ENCODE measurements at regions not wholly inside any gene's neighbourhood (a gene's known extent, or its start where the extent isn't known, plus 50 kb on each side); places are given as distances from the start of the nearest gene placed in this dataset.

- Mint-ChIP-seq H3K4me1 (ENCODE audit: low read depth) (no peaks in the 10 kb centered on the region), H3K36me3 (ENCODE audit: low read depth) (no peaks in the 10 kb centered on the region), H3K9me3 (ENCODE audit: low read depth) (no peaks in the 10 kb centered on the region), H3K4me3 (ENCODE audit: unreplicated experiment) (no peak overlapping the region), H3K27me3 (ENCODE audit: low read depth) (peaks cover 12% of the 10 kb centered on the region), H3K27ac (ENCODE audit: unreplicated experiment) (no peak overlapping the region)
- no peak for DNase-seq (ENCODE audit: low spot score)
- no peak for TF ChIP-seq CTCF (IDR thresholded peaks at IDR 0.05)
These were observed 252.7 kb upstream of the KCNIP4 start for GRCh38 chr4:22201256-22201655.

GRCh38 chr4:22196551-22196950 lies 248.0 kb upstream of the KCNIP4 start:
- no peak for TF ChIP-seq CTCF (IDR thresholded peaks at IDR 0.05)
- DNase-seq (ENCODE audit: low spot score) = no peak
- Mint-ChIP-seq H3K4me3 (ENCODE audit: unreplicated experiment) (no peak overlapping the region), H3K27me3 (ENCODE audit: low read depth) (peaks cover 12% of the 10 kb centered on the region), H3K27ac (ENCODE audit: unreplicated experiment) (no peak overlapping the region), H3K36me3 (ENCODE audit: low read depth) (no peaks in the 10 kb centered on the region), H3K4me1 (ENCODE audit: low read depth) (no peaks in the 10 kb centered on the region), H3K9me3 (ENCODE audit: low read depth) (peaks cover 2% of the 10 kb centered on the region)

GRCh38 chr4:22192084-22192511 lies 243.5 kb upstream of the KCNIP4 start:
- Mint-ChIP-seq H3K27me3 (ENCODE audit: low read depth) (peaks cover 2% of the 10 kb centered on the region), H3K27ac (ENCODE audit: unreplicated experiment) (no peak overlapping the region), H3K4me3 (ENCODE audit: unreplicated experiment) (no peak overlapping the region), H3K36me3 (ENCODE audit: low read depth) (no peaks in the 10 kb centered on the region), H3K9me3 (ENCODE audit: low read depth) (peaks cover 2% of the 10 kb centered on the region), H3K4me1 (ENCODE audit: low read depth) (peaks cover 4% of the 10 kb centered on the region)
- no peak for DNase-seq (ENCODE audit: low spot score)
- TF ChIP-seq CTCF (IDR thresholded peaks at IDR 0.05) = no peak

- H3K27ac Mint-ChIP-seq (ENCODE audit: unreplicated experiment) = no peak overlapping the region
- peaks cover 2% of the 10 kb centered on the region for H3K9me3 Mint-ChIP-seq (ENCODE audit: low read depth)
- DNase-seq (ENCODE audit: low spot score) = no peak
- no peaks in the 10 kb centered on the region for H3K36me3 Mint-ChIP-seq (ENCODE audit: low read depth)
- H3K4me1 Mint-ChIP-seq (ENCODE audit: low read depth) = peaks cover 4% of the 10 kb centered on the region
- H3K4me3 Mint-ChIP-seq (ENCODE audit: unreplicated experiment) = no peak overlapping the region
- no peak for TF ChIP-seq CTCF (IDR thresholded peaks at IDR 0.05)
- peaks cover 2% of the 10 kb centered on the region for H3K27me3 Mint-ChIP-seq (ENCODE audit: low read depth)
These were observed 243.0 kb upstream of the KCNIP4 start for GRCh38 chr4:22191565-22191964.

GRCh38 chr4:22190855-22191254 lies 242.3 kb upstream of the KCNIP4 start:
- Mint-ChIP-seq H3K36me3 (ENCODE audit: low read depth) (no peaks in the 10 kb centered on the region), H3K4me1 (ENCODE audit: low read depth) (peaks cover 4% of the 10 kb centered on the region), H3K27me3 (ENCODE audit: low read depth) (peaks cover 2% of the 10 kb centered on the region), H3K27ac (ENCODE audit: unreplicated experiment) (no peak overlapping the region), H3K9me3 (ENCODE audit: low read depth) (peaks cover 2% of the 10 kb centered on the region), H3K4me3 (ENCODE audit: unreplicated experiment) (no peak overlapping the region)
- no peak for DNase-seq (ENCODE audit: low spot score)
- TF ChIP-seq CTCF (IDR thresholded peaks at IDR 0.05) = no peak
